ENCODE measurements at regions not wholly inside any gene's neighbourhood (a gene's known extent, or its start where the extent isn't known, plus 50 kb on each side); places are given as distances from the start of the nearest gene placed in this dataset.

- TF ChIP-seq CTCF (IDR thresholded peaks at IDR 0.05) (no peak), POLR2A (IDR thresholded peaks at IDR 0.05) (no peak)
These were observed 445.6 kb upstream of the MIS18BP1 start for GRCh38 chr14:45698462-45699134.
